Ecto neural progenitor cell (in vitro differentiated cells): ENCODE measurements at regions not wholly inside any gene's neighbourhood (a gene's known extent, or its start where the extent isn't known, plus 50 kb on each side); places are given as distances from the start of the nearest gene placed in this dataset.
"Not testable (repeated sequence)": the region's sequence is repeated elsewhere in the genome, so short reads cannot be mapped to it uniquely, and the experiment has no call there.

Experiments
- DNase-seq: peaks from one replicate; pipeline ENCODE4 v3.0.0-alpha.2; 2018; ENCODE audit warnings: low spot score

GRCh38 chr4:101670370-101670769 lies 120.2 kb upstream of the BANK1 start:
- no peak for DNase-seq

- DNase-seq, result no peak
Measured at GRCh38 chr4:101669832-101670188, 120.7 kb upstream of the BANK1 start.

DNA sequence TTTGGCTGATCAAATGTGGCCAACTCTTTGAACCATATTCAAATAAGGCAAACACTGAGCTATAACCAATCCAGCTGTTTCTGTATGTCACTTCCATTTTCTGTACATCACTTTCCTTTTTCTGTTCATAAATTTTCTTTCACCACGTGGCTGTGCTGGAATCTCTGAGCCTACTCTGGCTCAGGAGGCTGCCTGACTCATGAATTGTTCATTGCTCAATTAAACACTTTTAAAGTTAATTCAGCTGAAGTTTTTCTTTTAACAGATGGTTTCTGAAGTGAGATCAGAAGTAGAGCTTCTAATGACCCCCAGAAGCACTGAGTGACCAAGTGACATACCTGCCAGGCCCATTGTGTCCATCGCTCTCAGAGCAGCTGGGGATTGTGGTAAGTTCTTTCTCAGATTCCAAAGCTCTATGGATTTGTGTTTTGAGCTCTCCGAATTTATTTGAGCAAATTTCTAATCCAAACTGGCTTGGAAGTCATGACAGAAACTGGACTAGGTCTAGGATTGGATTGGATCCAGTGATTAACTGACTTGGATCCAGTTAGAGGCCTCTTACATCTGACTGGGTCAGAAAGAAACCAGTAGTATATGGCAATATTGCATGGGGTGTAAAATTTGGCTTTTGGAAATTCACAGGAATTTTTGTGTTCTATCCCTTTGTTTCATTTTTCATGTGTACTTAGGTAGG lies 121.2 kb upstream of the BANK1 start:
- no peak for DNase-seq

DNA sequence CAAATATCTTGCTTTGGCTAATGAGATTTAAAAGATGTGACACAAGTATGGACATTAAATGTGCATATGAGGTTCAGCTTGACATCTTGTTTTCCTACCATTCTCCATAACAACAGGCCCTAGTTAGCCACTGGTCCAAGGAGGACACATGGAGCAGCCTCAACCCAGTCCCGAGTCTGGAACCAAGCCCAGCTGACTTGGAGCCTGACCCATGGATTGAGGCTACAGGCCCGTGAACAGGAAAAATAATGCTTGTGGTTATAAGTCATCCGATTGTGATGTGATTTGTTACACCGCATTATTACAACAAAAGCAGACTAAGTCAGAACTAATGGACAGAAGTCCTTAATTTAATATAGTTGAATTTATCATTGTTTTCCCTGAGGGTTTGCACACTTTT lies 123.2 kb upstream of the BANK1 start:
- no peak for DNase-seq

DNA sequence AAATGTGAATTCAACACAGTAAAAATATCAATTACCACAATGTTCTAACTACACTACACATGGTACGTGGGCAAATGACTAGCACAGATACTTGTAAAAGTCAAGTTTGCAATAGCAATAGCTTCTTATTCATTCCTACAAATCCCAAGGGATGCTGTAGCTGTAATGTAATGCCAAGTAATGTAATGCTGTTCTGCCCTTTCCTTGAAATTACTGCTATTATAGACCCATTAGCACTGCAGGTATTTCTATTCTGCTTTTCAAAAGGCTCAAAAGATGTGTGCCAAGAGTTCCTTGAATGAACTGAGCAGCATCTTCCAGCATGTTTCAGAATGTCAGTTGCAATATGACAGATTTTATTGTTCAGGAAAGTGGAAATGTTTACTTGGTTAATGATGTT lies 129.9 kb upstream of the BANK1 start:
- DNase-seq, result no peak

- no peak for DNase-seq
Measured at GRCh38 chr4:101655857-101656256, 134.7 kb upstream of the BANK1 start.

DNA sequence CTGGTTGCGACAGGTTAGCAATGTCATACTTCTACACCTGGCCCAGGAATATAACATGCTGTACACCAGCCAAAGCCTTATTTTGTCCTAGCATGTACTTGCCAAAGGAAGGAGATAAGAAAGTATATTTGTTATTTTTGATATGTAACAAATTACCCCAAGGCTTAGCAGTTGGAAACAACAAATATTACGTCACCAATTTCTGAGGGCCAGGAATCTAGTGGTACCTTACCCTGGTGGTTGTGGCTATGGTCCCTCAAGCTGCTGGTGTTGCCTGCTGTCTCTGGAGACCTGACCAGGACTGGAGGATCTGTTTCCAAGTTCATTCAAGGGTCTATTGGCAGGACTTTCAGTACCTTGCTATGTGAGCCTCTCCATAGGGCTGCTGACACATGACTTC lies 135.5 kb upstream of the BANK1 start:
- DNase-seq, result no peak

DNA sequence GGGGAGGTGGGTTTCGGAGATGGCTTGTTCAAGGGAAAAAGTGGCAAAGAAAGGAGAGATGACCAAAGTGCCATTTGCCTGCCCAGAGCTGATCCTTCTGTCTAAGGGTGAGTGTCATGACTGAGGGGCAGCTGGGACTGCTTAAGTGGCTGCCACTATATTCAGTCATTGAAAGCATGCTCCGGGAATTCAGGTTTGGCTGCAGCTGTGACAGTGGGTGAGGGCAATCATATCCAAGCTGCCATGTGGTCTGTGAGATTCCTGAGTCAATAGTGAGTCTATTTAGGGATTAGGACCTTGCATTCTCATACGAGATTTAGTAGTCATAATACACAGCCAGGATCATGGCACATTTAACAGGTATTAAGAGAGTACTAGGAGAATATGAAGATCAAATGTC lies 138.8 kb upstream of the BANK1 start:
- no peak for DNase-seq

- DNase-seq, result no peak
Measured at GRCh38 chr4:101649790-101650515, 140.6 kb upstream of the BANK1 start.

GRCh38 chr4:101647710-101648034 lies 142.9 kb upstream of the BANK1 start:
- DNase-seq, result no peak

DNA sequence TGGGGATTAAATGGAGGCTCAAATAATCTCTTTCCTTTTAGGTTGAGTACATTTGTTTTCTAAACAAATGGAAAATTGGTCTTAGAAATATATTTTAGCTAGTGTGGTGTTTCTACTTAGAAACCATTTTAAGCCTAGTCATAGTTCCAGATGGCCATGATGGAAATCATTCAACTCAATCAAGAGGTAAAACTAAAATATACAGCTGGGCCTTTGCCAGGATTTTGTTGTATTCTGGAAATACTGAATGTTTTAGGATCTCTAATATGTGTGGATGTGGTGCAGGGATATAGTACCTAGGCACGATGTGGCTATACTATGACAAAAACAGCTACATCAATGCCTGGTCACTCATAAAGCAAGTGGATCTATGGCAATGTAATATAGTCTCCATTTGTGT lies 146.0 kb upstream of the BANK1 start:
- DNase-seq, result no peak

DNA sequence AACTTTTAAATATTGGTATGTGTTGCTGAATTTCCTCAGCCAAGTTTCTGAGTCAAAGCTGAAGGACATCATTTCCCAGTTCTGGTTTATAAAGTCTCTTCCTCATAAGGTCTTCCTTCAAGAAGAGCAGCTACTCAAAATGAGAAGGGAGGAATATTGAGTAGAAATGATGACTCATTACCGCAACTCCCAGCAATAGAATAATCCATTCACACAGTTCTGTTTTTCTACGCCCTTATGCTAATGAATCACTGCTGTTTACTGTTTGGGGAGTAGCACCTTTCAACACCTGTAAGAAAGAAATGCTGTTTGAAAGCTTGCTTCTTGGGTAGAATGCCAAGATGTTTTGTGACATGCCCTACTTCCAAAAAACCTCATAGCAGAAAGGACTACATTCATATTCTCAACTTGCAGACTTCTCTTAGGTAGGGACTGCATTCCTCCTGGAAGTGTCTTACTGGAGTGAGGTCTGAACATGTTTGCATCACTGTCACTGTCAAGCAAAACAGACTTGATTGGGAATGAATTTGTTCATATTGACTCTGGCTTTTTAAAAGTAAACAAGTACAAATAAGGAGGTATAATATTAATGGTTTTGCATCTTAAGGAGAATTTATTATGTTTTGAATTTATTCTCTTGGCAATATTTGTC lies 147.2 kb upstream of the BANK1 start:
- DNase-seq, result no peak

DNA sequence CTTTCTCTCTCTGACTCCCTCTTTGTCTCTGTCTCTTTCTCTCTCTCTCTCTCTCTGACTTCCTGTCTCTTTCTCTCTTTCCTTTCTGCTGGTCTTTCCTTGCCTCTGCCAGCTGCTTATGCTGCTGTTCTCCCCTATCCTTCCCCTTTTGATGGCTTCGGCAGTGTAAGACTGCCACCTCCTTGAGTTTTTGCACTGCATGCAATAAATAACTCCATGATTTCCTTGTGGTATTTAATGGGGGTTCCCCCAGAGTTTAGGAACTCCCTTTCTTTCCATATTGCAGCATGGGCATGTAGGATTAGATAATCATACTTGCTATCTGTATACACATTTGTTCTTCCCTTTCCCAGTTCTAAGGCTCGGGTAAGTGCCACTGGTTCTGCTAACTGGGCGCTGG lies 157.8 kb upstream of the BANK1 start:
- DNase-seq, result not testable (repeated sequence)

- DNase-seq, result no peak
Measured at GRCh38 chr4:101630319-101630986, 160.1 kb upstream of the BANK1 start.

- DNase-seq, result no peak
Measured at GRCh38 chr4:101621120-101621519, 169.4 kb upstream of the BANK1 start.

- DNase-seq, result no peak
Measured at GRCh38 chr4:101615652-101616051, 174.9 kb upstream of the BANK1 start.

DNA sequence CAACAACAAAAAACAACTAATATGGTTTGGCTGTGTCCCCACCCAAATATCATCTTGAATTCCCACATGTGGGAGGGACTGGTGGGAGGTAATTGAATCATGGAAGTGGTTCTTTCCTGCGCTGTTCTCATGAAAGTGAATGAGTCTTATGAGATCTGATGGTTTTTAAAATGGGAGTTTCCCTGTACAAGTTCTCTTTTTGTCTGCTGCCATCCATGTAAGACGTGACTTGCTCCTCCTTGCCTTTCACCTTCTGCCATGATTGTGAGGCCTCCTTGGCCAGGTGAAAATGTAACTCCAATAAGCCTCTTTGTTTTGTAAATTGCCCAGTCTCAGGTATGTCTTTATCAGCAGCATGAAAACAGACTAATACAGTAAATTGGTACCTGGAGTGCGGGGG lies 183.5 kb upstream of the BANK1 start:
- DNase-seq, result not testable (repeated sequence)

- no peak for DNase-seq
Measured at GRCh38 chr4:101604976-101605375, 185.6 kb upstream of the BANK1 start.

DNA sequence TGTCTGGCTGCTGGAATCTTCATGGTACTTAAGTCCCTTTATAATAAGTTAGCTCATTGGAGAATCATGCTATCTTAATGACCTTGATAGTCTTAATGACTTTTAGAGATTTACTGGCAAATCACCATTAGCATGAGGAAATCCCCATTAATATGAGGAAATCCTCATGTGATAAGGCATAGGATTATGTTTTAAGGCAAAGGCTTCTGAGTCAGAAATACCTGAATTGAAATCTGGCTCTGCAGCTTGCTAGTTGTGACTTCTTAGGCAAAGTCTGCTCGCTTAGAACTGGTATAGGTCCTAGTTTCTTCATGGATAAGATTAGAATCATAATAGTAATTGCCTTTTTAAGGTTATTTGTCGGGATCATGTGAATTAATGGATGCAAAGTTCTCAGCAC lies 190.2 kb upstream of the BANK1 start:
- DNase-seq, result no peak

DNA sequence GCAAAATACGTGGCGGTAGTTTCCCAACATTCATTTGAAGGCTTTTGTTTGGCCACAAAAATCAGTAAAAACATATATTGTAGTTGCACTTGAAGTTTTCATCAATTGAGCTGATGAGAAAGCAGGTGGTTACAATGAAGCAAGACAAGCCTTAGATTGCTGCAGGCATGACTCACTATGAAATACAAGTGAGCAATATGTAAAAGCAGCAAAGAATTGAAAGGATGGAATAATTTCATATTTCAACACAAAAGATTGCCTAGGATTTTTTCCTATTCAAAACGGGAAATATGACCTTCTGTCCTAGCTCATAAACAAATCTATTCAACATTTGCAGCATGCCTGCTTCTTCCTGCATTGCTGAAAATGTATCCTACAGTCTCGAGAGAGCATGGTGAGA lies 190.9 kb upstream of the BANK1 start:
- DNase-seq, result no peak

DNA sequence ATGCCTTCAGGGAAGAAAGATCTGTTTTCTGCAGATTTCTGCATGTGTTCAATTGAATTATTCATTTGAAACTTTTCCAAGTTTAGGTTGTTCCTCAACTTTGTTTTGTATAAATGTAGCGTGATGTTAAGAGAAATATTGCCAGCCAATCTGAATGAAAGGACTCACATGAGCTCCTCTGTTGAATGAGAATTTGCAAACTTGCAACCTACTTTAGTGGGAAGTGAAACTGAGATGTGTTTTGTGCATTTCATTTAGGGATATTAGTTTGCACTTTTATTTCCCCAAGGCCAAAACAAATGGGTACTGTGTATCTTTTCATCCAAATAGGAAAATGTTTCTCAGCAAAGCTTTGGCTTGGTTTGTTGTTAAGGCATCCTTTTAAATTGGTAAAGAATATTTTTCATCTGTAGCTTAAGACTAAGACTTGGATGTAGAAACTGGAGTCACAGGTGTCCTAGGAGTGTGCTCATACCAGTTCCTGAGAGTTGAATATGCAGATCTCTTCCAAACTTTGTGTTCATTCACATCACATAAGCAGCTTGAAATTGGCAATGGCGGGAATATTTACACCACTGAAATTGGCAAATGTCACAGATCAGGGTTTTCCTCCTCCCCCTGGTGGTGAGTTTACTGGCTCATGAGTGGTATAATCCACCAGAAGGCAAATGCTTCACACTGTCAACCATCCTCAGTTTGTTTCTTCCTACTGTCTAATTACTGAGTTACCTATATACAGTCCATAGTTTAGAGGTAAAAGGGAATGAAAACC lies 193.6 kb upstream of the BANK1 start:
- no peak for DNase-seq

DNA sequence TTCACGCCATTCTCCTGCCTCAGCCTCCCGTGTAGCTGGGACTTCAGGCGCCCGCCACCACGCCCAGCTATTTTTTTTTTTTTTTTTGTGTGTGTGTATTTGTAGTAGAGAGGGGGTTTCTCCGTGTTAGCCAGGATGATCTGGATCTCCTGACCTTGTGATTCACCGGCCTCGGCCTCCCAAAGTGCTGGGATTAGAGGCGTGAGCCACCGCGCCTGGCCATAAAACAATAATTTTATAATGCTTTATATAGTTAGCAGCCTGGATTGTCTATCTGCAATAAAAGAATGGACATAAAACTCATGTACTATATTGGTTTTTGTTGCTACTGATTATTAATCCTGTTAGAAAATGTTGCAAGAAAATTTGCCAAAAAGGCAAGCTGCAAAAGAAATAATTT lies 195.9 kb upstream of the BANK1 start:
- DNase-seq, result no peak
